ENCODE measurements at regions not wholly inside any gene's neighbourhood (a gene's known extent, or its start where the extent isn't known, plus 50 kb on each side); places are given as distances from the start of the nearest gene placed in this dataset.

DNA sequence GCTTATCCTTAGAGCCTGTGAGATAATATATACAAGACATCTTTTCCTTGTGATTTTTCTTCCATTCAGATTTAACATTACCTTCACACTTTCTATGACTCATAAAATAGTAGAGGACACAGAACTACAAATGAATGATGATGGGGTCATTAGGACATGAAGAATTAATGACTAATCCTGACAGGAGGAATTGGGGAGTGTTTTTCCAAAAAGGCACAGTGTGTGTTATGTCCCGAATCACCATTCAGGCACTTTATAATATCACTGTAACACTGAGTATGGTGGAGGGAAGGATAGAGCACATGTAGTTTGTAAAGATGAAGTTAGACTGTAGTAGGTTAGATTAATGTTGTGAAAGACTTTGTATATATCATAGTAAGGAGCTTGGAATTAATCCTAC lies 391.3 kb downstream of the JRKL start:
- H4K20me1 ChIP-seq (replicated peaks; ENCODE audit: control insufficient read depth, insufficient read depth, low read length), result no peaks in the 10 kb centered on the region
- in situ Hi-C loops (cut with MboI) (no loop called here), intact Hi-C loops (cut with micrococcal nuclease) (no loop called here)
- H3K36me3 ChIP-seq (ENCODE audit: control insufficient read depth, insufficient read depth, low read length), result no peaks in the 10 kb centered on the region
- no peak for ATAC-seq
- TF ChIP-seq RNF2 (IDR thresholded peaks at IDR 0.05) (no peak), E2F1 (CRISPR knock-in tag; IDR thresholded peaks at IDR 0.05) (no peak), POLR2AphosphoS2 (IDR thresholded peaks at IDR 0.05; ENCODE audit: low read length) (no peak), ZNF75A (CRISPR knock-in tag; IDR thresholded peaks at IDR 0.05) (no peak), ERF (CRISPR knock-in tag; IDR thresholded peaks at IDR 0.05) (no peak), NCOA6 (IDR thresholded peaks at IDR 0.05) (no peak), ZNF41 (CRISPR knock-in tag; conservative IDR thresholded peaks at IDR 0.05) (no peak)
- TF ChIP-seq, protein P1, sequence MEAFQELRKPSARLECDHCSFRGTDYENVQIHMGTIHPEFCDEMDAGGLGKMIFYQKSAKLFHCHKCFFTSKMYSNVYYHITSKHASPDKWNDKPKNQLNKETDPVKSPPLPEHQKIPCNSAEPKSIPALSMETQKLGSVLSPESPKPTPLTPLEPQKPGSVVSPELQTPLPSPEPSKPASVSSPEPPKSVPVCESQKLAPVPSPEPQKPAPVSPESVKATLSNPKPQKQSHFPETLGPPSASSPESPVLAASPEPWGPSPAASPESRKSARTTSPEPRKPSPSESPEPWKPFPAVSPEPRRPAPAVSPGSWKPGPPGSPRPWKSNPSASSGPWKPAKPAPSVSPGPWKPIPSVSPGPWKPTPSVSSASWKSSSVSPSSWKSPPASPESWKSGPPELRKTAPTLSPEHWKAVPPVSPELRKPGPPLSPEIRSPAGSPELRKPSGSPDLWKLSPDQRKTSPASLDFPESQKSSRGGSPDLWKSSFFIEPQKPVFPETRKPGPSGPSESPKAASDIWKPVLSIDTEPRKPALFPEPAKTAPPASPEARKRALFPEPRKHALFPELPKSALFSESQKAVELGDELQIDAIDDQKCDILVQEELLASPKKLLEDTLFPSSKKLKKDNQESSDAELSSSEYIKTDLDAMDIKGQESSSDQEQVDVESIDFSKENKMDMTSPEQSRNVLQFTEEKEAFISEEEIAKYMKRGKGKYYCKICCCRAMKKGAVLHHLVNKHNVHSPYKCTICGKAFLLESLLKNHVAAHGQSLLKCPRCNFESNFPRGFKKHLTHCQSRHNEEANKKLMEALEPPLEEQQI (IDR thresholded peaks at IDR 0.05), result no peak
- H3K4me3 ChIP-seq, result no peak overlapping the region
- FAIRE-seq, result no peak
- H2AFZ ChIP-seq (ENCODE audit: low read depth, low read length), result no peak overlapping the region
- no peak overlapping the region for H3K4me2 ChIP-seq (ENCODE audit: insufficient read depth, low read length)
- H3K4me1 ChIP-seq (replicated peaks in 1 of 2; ENCODE audit: control insufficient read depth in 2 of 2, insufficient read depth in 2 of 2, low read length in 2 of 2), result no peaks in the 10 kb centered on the region
- DNase-seq (ENCODE audit: extremely low read depth in 1 of 4, low spot score in 3 of 4), result no peak
- no peaks in the 10 kb centered on the region for H3K27me3 ChIP-seq (ENCODE audit: control insufficient read depth in 2 of 2, insufficient read depth in 2 of 2, low read length in 2 of 2)
- H3K27ac ChIP-seq (ENCODE audit: extremely low read depth, low read depth, low read length), result no peak overlapping the region
- no TSS peak for BruUV-seq (replicated peaks)
- 0% methylated on average over 1 of the region's 1 CpG for WGBS (ENCODE audit: insufficient coverage, low coverage, missing lambda C conversion rate)
- 0 out of 2 replicates have a peak, but pooled peaks cover 2% of the 10 kb centered on the region for H3K9me3 ChIP-seq (replicated peaks; ENCODE audit: control insufficient read depth, insufficient read depth, low read depth, low read length)
- H3K9me1 ChIP-seq (ENCODE audit: control insufficient read depth, insufficient read depth, low read length), result no peaks in the 10 kb centered on the region
- no peak overlapping the region for H3K9ac ChIP-seq (ENCODE audit: insufficient read depth in 1 of 2, low read depth in 2 of 2, low read length in 2 of 2)
- H3K79me2 ChIP-seq (ENCODE audit: control insufficient read depth, insufficient read depth, low read length), result no peaks in the 10 kb centered on the region
- CTCF ChIA-PET (ENCODE audit: low intra/inter-chr PET ratio), result no interaction called here
- POLR2A ChIA-PET, result interaction anchor here (0.6 kb wide), 1 partner anchor 204 kb away, joined by 3 read pairs; no protein-coding TSS in a partner anchor

All from K562 (cell line).